Erythroblast (primary cell): ENCODE measurements at regions not wholly inside any gene's neighbourhood (a gene's known extent, or its start where the extent isn't known, plus 50 kb on each side); places are given as distances from the start of the nearest gene placed in this dataset.

Experiments
- GATA1 ChIP-seq: IDR thresholded peaks from 2 replicates; pipeline ENCODE4 v1.6.1; 2011; ENCODE audit warnings: low read depth, mild to moderate bottlenecking, control low read depth, low read length, moderate library complexity
- POLR2A ChIP-seq: IDR thresholded peaks from 2 replicates; pipeline ENCODE4 v1.6.1; 2011; ENCODE audit warnings: mild to moderate bottlenecking, low read length

GRCh38 chr13:78743973-78744372 lies 85.0 kb upstream of the OBI1 start:
- TF ChIP-seq POLR2A (no peak), GATA1 (no peak)
